B cell (primary cell): ENCODE measurements at regions not wholly inside any gene's neighbourhood (a gene's known extent, or its start where the extent isn't known, plus 50 kb on each side); places are given as distances from the start of the nearest gene placed in this dataset.
"Not testable (repeated sequence)": the region's sequence is repeated elsewhere in the genome, so short reads cannot be mapped to it uniquely, and the experiment has no call there.

Source experiments
- ATAC-seq: fragments of 200-7000 bp; cut with Tn5 transposase; one replicate; pipeline ENCODE4 v1.10.0; 2021; ENCODE audit warnings: low read depth, mild to moderate bottlenecking, moderate number of reproducible peaks, moderate library complexity
- CTCF ChIA-PET: fragments of 350-600 bp; sonication (Branson Sonifier 250); formaldehyde crosslinking; loops from one replicate; lab custom pipeline; 2021; ENCODE audit warnings: antibody characterized with exemption, inconsistent platforms; lab: Charles Lee
- POLR2A ChIA-PET: fragments of 350-600 bp; sonication (Branson Sonifier 250); formaldehyde crosslinking; loops from one replicate; lab custom pipeline; 2021; ENCODE audit warnings: antibody characterized with exemption; lab: Charles Lee
- DNase-seq: peaks from one replicate; pipeline ENCODE4 v3.0.0; 2013
- H2AFZ ChIP-seq: 2 replicates; pipeline ENCODE4 v1.6.1; 2012; ENCODE audit warnings: mild to moderate bottlenecking, low read depth, low read length; ENCODE audit not compliant: insufficient read depth, poor library complexity, severe bottlenecking
- H3K27ac ChIP-seq, 2 donors: 1 replicate in 1 of 2; 2 replicates in 1 of 2; pipeline ENCODE4 v1.5.1; 2012 to 2013; ENCODE audit warnings: low read length in 2 of 2, mild to moderate bottlenecking in 2 of 2, moderate library complexity in 1 of 2
- H3K27me3 ChIP-seq, 4 experiments: fragments of 200-600 bp in 1 of 4; sonication (generic) in 1 of 4; replicated peaks in 1 of 4; 1 replicate in 2 of 4; 2 replicates in 2 of 4; pipeline versions ENCODE4 v1.6.1 to v1.7.0; 2013 to 2016; ENCODE audit warnings: low read length in 3 of 4, mild to moderate bottlenecking in 2 of 4, mixed read lengths in 1 of 4, moderate library complexity in 1 of 4; ENCODE audit not compliant: insufficient read depth in 4 of 4, control insufficient read depth in 3 of 4; ENCODE audit errors: control extremely low read depth in 1 of 4
- H3K36me3 ChIP-seq, 2 experiments: replicated peaks in 1 of 2; 1 replicate in 1 of 2; 2 replicates in 1 of 2; pipeline versions ENCODE4 v1.6.1 to v1.7.1; 2013; ENCODE audit warnings: low read length in 1 of 2; ENCODE audit not compliant: insufficient read depth in 2 of 2, control insufficient read depth in 1 of 2; ENCODE audit errors: control extremely low read depth in 1 of 2, extremely low read depth in 1 of 2
- H3K4me1 ChIP-seq, 2 donors: fragments of 200-600 bp in 1 of 2; sonication (generic) in 1 of 2; 1 replicate in 1 of 2; 2 replicates in 1 of 2; pipeline versions ENCODE4 v1.5.1 to v1.6.1; 2013 to 2017; ENCODE audit warnings: low read length in 2 of 2; ENCODE audit not compliant: control insufficient read depth in 2 of 2, insufficient read depth in 2 of 2
- H3K4me2 ChIP-seq: replicated peaks from 2 replicates; pipeline ENCODE3; 2012; ENCODE audit warnings: mild to moderate bottlenecking, low read depth, low read length; ENCODE audit not compliant: poor library complexity, severe bottlenecking
- H3K4me3 ChIP-seq, 5 experiments: fragments of 200-600 bp in 1 of 5; sonication (generic) in 1 of 5; 1 replicate in 3 of 5; 2 replicates in 2 of 5; pipeline versions ENCODE4 v1.5.1 to v1.7.0; 2011 to 2016; ENCODE audit warnings: low read length in 4 of 5, mild to moderate bottlenecking in 4 of 5, low read depth in 2 of 5, control low read depth in 1 of 5, moderate library complexity in 1 of 5; ENCODE audit not compliant: insufficient read depth in 1 of 5; ENCODE audit errors: control extremely low read depth in 1 of 5, extremely low read depth in 1 of 5
- H3K79me2 ChIP-seq: fragments of 200-600 bp; sonication (generic); one replicate; pipeline ENCODE4 v1.6.0; 2016; ENCODE audit warnings: low read length; ENCODE audit not compliant: control insufficient read depth, insufficient read depth
- H3K9ac ChIP-seq: fragments of 200-600 bp; sonication (generic); 2 replicates; pipeline ENCODE4 v1.6.1; 2017; ENCODE audit warnings: mild to moderate bottlenecking, low read length, moderate library complexity
- H3K9me3 ChIP-seq, 3 donors: one replicate each; pipeline versions ENCODE4 v1.6.1 to v1.7.1; 2013; ENCODE audit warnings: low read length in 2 of 3; ENCODE audit not compliant: control insufficient read depth in 2 of 3, insufficient read depth in 1 of 3; ENCODE audit errors: control extremely low read depth in 1 of 3
- H4K20me1 ChIP-seq: 2 replicates; pipeline ENCODE4 v1.6.0; 2012; ENCODE audit warnings: mild to moderate bottlenecking, low read length; ENCODE audit not compliant: insufficient read depth, control insufficient read depth, poor library complexity, severe bottlenecking
- H3K27ac Mint-ChIP-seq: one replicate; pipeline ENCODE4 v1.8.0; 2021; ENCODE audit warnings: mixed read lengths
- H3K27me3 Mint-ChIP-seq: one replicate; pipeline ENCODE4 v1.8.0; 2021; ENCODE audit warnings: mixed read lengths
- H3K4me1 Mint-ChIP-seq: one replicate; pipeline ENCODE4 v1.8.0; 2021; ENCODE audit warnings: mixed read lengths
- H3K4me3 Mint-ChIP-seq: one replicate; pipeline ENCODE4 v1.8.0; 2021; ENCODE audit warnings: mixed read lengths
- H3K9me3 Mint-ChIP-seq: one replicate; pipeline ENCODE4 v1.8.0; 2022; ENCODE audit warnings: mixed read lengths; ENCODE audit not compliant: insufficient read depth
- CTCF ChIP-seq: fragments of 200-600 bp; IDR thresholded peaks from one replicate; pipeline ENCODE4 v1.8.0; 2022; ENCODE audit warnings: antibody characterized with exemption, mild to moderate bottlenecking
- EZH2 ChIP-seq: IDR thresholded peaks from 2 replicates; pipeline ENCODE4 v1.6.1; 2012; ENCODE audit warnings: borderline replicate concordance, low read depth, mild to moderate bottlenecking, moderate library complexity, low read length; ENCODE audit not compliant: insufficient read depth, poor library complexity, severe bottlenecking
- WGBS: methylation state at CpG from one replicate; pipeline ENCODE4 v1.1.5; 2013; ENCODE audit warnings: missing lambda C conversion rate; ENCODE audit not compliant: insufficient coverage; 5-methylcytosine and 5-hydroxymethylcytosine counted together
- intact Hi-C: fragments of 100-400 bp; cut with micrococcal nuclease; formaldehyde crosslinking; loops from one replicate; pipeline ENCODE4 v1.10.0; 2022

- Mint-ChIP-seq H3K4me1 (no peaks in the 10 kb centered on the region), H3K27ac (no peak overlapping the region), H3K27me3 (no peaks in the 10 kb centered on the region), H3K4me3 (no peak overlapping the region), H3K9me3 (no peaks in the 10 kb centered on the region)
- no peaks in the 10 kb centered on the region for H3K9me3 ChIP-seq
- 70% methylated on average over 2 of the region's 4 CpGs for WGBS
- no peak overlapping the region for H3K9ac ChIP-seq
- H3K27ac ChIP-seq = no peak overlapping the region
- no peak overlapping the region for H2AFZ ChIP-seq
- no peak for ATAC-seq
- DNase-seq = no peak
- POLR2A ChIA-PET = no interaction called here
- TF ChIP-seq EZH2 = no peak
- no peak for TF ChIP-seq CTCF
- H3K4me2 ChIP-seq = no peak overlapping the region
- H4K20me1 ChIP-seq = no peaks in the 10 kb centered on the region
- H3K36me3 ChIP-seq = no peaks in the 10 kb centered on the region
- H3K4me1 ChIP-seq = no peaks in the 10 kb centered on the region
- intact Hi-C loops = no loop called here
- H3K27me3 ChIP-seq = no peaks in the 10 kb centered on the region
- no peaks in the 10 kb centered on the region for H3K79me2 ChIP-seq
- no peak overlapping the region for H3K4me3 ChIP-seq
- CTCF ChIA-PET = no interaction called here
Measured at GRCh38 chr5:118115791-118116190, 872.6 kb downstream of the DTWD2 start.

GRCh38 chr5:118111956-118112355, 876.4 kb downstream of the DTWD2 start:
- H3K27me3 ChIP-seq = no peaks in the 10 kb centered on the region
- intact Hi-C loops = no loop called here
- no peaks in the 10 kb centered on the region for H3K36me3 ChIP-seq
- no peak overlapping the region for H3K4me3 Mint-ChIP-seq
- ChIA-PET CTCF (no interaction called here), POLR2A (no interaction called here)
- DNase-seq (no peak), ATAC-seq (no peak)
- WGBS = 100% methylated on average over 3 of the region's 5 CpGs
- H3K79me2 ChIP-seq = no peaks in the 10 kb centered on the region
- H3K27ac ChIP-seq = no peak overlapping the region
- no peak overlapping the region for H3K9ac ChIP-seq
- no peak overlapping the region for H3K4me2 ChIP-seq
- no peaks in the 10 kb centered on the region for H4K20me1 ChIP-seq
- TF ChIP-seq CTCF (no peak), EZH2 (no peak)
- no peaks in the 10 kb centered on the region for H3K9me3 Mint-ChIP-seq
- no peak overlapping the region for H3K4me3 ChIP-seq
- H3K27ac Mint-ChIP-seq = no peak overlapping the region
- no peaks in the 10 kb centered on the region for H3K4me1 Mint-ChIP-seq
- no peaks in the 10 kb centered on the region for H3K9me3 ChIP-seq
- no peaks in the 10 kb centered on the region for H3K27me3 Mint-ChIP-seq
- H2AFZ ChIP-seq = no peak overlapping the region
- H3K4me1 ChIP-seq = no peaks in the 10 kb centered on the region

GRCh38 chr5:118107246-118107645, 881.1 kb downstream of the DTWD2 start:
- H3K4me1 Mint-ChIP-seq, H3K9me3 ChIP-seq, H3K4me3 Mint-ChIP-seq, H3K27me3 Mint-ChIP-seq, H4K20me1 ChIP-seq, H3K27ac ChIP-seq, H3K4me1 ChIP-seq, H3K4me2 ChIP-seq, H3K27me3 ChIP-seq, CTCF ChIA-PET, DNase-seq, H3K36me3 ChIP-seq, H3K9ac ChIP-seq, intact Hi-C loops, H3K79me2 ChIP-seq, H3K9me3 Mint-ChIP-seq, H3K4me3 ChIP-seq, POLR2A ChIA-PET, H2AFZ ChIP-seq, H3K27ac Mint-ChIP-seq, ATAC-seq: not testable (repeated sequence)
- WGBS = no CpG with 5 or more reads among the region's 3 CpGs
